ENCODE measurements at regions not wholly inside any gene's neighbourhood (a gene's known extent, or its start where the extent isn't known, plus 50 kb on each side); places are given as distances from the start of the nearest gene placed in this dataset.

DNA sequence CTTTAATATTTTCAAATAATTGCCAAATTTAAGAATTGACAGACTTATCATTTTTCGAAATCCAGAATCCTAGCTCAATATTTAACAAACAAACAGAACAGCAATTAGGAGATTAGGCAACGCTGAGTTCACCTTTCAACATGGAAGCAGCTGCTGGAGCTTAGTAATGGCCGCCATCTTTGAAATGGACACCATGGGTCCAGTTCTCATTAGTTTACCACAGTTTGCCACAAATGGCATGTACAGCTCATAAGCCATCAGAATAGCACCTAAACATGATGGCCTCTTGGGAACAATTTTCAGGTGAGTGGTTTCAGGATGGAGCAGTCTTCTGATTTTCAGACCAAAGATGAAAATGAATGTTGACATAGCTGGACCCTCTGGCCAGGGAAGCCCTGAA, 313.6 kb upstream of the OBI1 start:
- TF ChIP-seq POLR2A (IDR thresholded peaks at IDR 0.05) = no peak
- TF ChIP-seq, protein P1, sequence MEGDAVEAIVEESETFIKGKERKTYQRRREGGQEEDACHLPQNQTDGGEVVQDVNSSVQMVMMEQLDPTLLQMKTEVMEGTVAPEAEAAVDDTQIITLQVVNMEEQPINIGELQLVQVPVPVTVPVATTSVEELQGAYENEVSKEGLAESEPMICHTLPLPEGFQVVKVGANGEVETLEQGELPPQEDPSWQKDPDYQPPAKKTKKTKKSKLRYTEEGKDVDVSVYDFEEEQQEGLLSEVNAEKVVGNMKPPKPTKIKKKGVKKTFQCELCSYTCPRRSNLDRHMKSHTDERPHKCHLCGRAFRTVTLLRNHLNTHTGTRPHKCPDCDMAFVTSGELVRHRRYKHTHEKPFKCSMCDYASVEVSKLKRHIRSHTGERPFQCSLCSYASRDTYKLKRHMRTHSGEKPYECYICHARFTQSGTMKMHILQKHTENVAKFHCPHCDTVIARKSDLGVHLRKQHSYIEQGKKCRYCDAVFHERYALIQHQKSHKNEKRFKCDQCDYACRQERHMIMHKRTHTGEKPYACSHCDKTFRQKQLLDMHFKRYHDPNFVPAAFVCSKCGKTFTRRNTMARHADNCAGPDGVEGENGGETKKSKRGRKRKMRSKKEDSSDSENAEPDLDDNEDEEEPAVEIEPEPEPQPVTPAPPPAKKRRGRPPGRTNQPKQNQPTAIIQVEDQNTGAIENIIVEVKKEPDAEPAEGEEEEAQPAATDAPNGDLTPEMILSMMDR (IDR thresholded peaks at IDR 0.05) = no peak
